PC-3 (cell line): ENCODE measurements at regions not wholly inside any gene's neighbourhood (a gene's known extent, or its start where the extent isn't known, plus 50 kb on each side); places are given as distances from the start of the nearest gene placed in this dataset.

Experiments
- EZH2 ChIP-seq: fragments of 300-600 bp; sonication (generic); IDR thresholded peaks from one replicate; pipeline ENCODE4 v1.6.1; 2017; ENCODE audit warnings: antibody characterized with exemption, mild to moderate bottlenecking, low read length; ENCODE audit not compliant: unreplicated experiment
- TF ChIP-seq, protein P1 (sequence below): fragments of 300-600 bp; sonication (generic); conservative IDR thresholded peaks from 2 replicates; pipeline ENCODE4 v1.5.1; 2017; ENCODE audit warnings: antibody characterized with exemption, low read depth, mild to moderate bottlenecking, low read length

DNA sequence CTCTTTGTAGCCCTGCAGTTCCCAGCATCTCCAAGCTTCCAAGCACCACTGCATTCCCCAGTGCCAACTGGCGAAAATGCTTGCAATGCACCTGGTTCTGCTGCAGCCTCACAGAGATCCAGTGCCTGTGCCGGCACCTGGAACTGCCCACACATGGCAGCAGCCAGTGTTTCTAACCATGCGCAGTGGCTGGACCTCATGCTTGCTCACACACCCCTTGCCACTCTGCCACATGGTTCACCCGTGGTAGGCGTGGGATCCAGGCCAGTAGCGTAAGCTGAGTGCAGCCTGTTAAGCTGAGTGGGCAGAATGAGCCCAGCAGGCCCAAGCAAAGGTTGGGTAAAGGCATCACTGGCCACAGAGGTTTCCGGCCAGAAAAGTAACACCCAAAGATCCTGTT is 214.1 kb upstream of the VLDLR start:
- TF ChIP-seq, protein P1, sequence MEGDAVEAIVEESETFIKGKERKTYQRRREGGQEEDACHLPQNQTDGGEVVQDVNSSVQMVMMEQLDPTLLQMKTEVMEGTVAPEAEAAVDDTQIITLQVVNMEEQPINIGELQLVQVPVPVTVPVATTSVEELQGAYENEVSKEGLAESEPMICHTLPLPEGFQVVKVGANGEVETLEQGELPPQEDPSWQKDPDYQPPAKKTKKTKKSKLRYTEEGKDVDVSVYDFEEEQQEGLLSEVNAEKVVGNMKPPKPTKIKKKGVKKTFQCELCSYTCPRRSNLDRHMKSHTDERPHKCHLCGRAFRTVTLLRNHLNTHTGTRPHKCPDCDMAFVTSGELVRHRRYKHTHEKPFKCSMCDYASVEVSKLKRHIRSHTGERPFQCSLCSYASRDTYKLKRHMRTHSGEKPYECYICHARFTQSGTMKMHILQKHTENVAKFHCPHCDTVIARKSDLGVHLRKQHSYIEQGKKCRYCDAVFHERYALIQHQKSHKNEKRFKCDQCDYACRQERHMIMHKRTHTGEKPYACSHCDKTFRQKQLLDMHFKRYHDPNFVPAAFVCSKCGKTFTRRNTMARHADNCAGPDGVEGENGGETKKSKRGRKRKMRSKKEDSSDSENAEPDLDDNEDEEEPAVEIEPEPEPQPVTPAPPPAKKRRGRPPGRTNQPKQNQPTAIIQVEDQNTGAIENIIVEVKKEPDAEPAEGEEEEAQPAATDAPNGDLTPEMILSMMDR: no peak
- TF ChIP-seq EZH2: no peak
